ENCODE measurements at regions not wholly inside any gene's neighbourhood (a gene's known extent, or its start where the extent isn't known, plus 50 kb on each side); places are given as distances from the start of the nearest gene placed in this dataset.
A peak's percentile ranks its signal among the peaks of the same experiment; 100 is the strongest.

GRCh38 chr6:8738951-8739350 is 303.6 kb upstream of the SLC35B3 start:
- no peak for DNase-seq
- H3K36me3 Mint-ChIP-seq: no peaks in the 10 kb centered on the region
- no peaks in the 10 kb centered on the region for H3K27me3 ChIP-seq (ENCODE audit: control insufficient read depth, insufficient read depth, low read length)

GRCh38 chr6:8736156-8736895 is 301.0 kb upstream of the SLC35B3 start:
- H3K27ac ChIP-seq (ENCODE audit: low read length): no peak overlapping the region
- peaks cover 5% of the 10 kb centered on the region for H3K4me1 ChIP-seq (ENCODE audit: control insufficient read depth, insufficient read depth, low read length)
- no peak overlapping the region for H3K27ac Mint-ChIP-seq

More at GRCh38 chr6:8738951-8739350, 303.6 kb upstream of the SLC35B3 start:
- Mint-ChIP-seq H3K27ac (no peak overlapping the region), H3K9me3 (peaks cover 4 to 6% of the 10 kb centered on the region in 2 donors), H3K4me1 (peaks cover 11% of the 10 kb centered on the region in 2 donors), H3K27me3 (ENCODE audit: low read depth in 2 of 2) (no peaks in the 10 kb centered on the region), H3K4me3 (no peak overlapping the region)
- Histone ChIP-seq H3K4me3 (ENCODE audit: low read length) (no peak overlapping the region), H3K4me1 (ENCODE audit: control insufficient read depth, insufficient read depth, low read length) (no peaks in the 10 kb centered on the region), H3K36me3 (ENCODE audit: control insufficient read depth, insufficient read depth, low read length) (no peaks in the 10 kb centered on the region), H3K27ac (ENCODE audit: low read length) (no peak overlapping the region), H3K9me3 (ENCODE audit: control insufficient read depth, insufficient read depth, low read length) (no peaks in the 10 kb centered on the region)
- ATAC-seq: no peak
- intact Hi-C loops (cut with micrococcal nuclease): no loop called here
- TF ChIP-seq, protein P1, sequence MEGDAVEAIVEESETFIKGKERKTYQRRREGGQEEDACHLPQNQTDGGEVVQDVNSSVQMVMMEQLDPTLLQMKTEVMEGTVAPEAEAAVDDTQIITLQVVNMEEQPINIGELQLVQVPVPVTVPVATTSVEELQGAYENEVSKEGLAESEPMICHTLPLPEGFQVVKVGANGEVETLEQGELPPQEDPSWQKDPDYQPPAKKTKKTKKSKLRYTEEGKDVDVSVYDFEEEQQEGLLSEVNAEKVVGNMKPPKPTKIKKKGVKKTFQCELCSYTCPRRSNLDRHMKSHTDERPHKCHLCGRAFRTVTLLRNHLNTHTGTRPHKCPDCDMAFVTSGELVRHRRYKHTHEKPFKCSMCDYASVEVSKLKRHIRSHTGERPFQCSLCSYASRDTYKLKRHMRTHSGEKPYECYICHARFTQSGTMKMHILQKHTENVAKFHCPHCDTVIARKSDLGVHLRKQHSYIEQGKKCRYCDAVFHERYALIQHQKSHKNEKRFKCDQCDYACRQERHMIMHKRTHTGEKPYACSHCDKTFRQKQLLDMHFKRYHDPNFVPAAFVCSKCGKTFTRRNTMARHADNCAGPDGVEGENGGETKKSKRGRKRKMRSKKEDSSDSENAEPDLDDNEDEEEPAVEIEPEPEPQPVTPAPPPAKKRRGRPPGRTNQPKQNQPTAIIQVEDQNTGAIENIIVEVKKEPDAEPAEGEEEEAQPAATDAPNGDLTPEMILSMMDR (IDR thresholded peaks at IDR 0.05): no peak
- no CpG with 5 or more reads among the region's 2 CpGs for WGBS (ENCODE audit: insufficient coverage)

DNA sequence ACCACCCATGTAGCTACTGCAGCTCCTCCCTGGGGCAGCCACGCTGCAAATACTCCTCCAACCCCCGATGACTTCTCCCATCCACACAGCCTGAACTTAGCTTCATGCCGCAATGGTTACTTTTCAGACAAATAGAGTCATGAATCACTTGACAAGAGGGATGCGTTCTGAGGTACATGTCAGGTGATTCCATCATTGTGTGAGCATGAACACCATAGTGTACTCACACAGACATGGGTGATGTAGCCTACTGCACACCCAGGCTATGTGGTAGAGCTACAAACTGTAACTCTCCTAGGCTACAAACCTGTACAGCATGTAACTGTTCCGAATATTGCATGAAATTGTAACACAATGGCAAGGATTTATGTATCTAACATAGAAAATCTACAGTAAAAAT is 298.5 kb upstream of the SLC35B3 start:
- intact Hi-C loops (cut with micrococcal nuclease): no loop called here
- DNase-seq (no peak), ATAC-seq (no peak)
- Mint-ChIP-seq H3K4me1 (peaks cover 11 to 16% of the 10 kb centered on the region in 2 donors), H3K36me3 (no peaks in the 10 kb centered on the region), H3K27me3 (ENCODE audit: low read depth in 2 of 2) (no peaks in the 10 kb centered on the region), H3K4me3 (no peak overlapping the region), H3K27ac (no peak overlapping the region), H3K9me3 (peaks cover 2 to 3% of the 10 kb centered on the region in 2 donors)
- H3K4me1 ChIP-seq (ENCODE audit: control insufficient read depth, insufficient read depth, low read length): peaks cover 5% of the 10 kb centered on the region
- no peaks in the 10 kb centered on the region for H3K27me3 ChIP-seq (ENCODE audit: control insufficient read depth, insufficient read depth, low read length)
- H3K4me3 ChIP-seq (ENCODE audit: low read length): no peak overlapping the region
- no peaks in the 10 kb centered on the region for H3K36me3 ChIP-seq (ENCODE audit: control insufficient read depth, insufficient read depth, low read length)
- TF ChIP-seq, protein P1 (IDR thresholded peaks at IDR 0.05): no peak
- H3K27ac ChIP-seq (ENCODE audit: low read length): no peak overlapping the region
- no peaks in the 10 kb centered on the region for H3K9me3 ChIP-seq (ENCODE audit: control insufficient read depth, insufficient read depth, low read length)
- WGBS (ENCODE audit: insufficient coverage): 91% methylated on average over 4 of the region's 5 CpGs

More at GRCh38 chr6:8736156-8736895, 301.0 kb upstream of the SLC35B3 start:
- Mint-ChIP-seq H3K36me3 (no peaks in the 10 kb centered on the region), H3K4me3 (no peak overlapping the region), H3K27me3 (ENCODE audit: low read depth in 2 of 2) (no peaks in the 10 kb centered on the region), H3K4me1 (peaks cover 11 to 16% of the 10 kb centered on the region in 2 donors), H3K9me3 (peaks cover 3 to 4% of the 10 kb centered on the region in 2 donors)
- intact Hi-C loops (cut with micrococcal nuclease): no loop called here
- H3K4me3 ChIP-seq (ENCODE audit: low read length): no peak overlapping the region
- DNase-seq: no peak
- TF ChIP-seq, protein P1 (IDR thresholded peaks at IDR 0.05): no peak
- 73% methylated on average over 6 of the region's 7 CpGs for WGBS (ENCODE audit: insufficient coverage)
- no peaks in the 10 kb centered on the region for H3K9me3 ChIP-seq (ENCODE audit: control insufficient read depth, insufficient read depth, low read length)
- no peak for ATAC-seq
- H3K36me3 ChIP-seq (ENCODE audit: control insufficient read depth, insufficient read depth, low read length): no peaks in the 10 kb centered on the region
- H3K27me3 ChIP-seq (ENCODE audit: control insufficient read depth, insufficient read depth, low read length): no peaks in the 10 kb centered on the region

DNA sequence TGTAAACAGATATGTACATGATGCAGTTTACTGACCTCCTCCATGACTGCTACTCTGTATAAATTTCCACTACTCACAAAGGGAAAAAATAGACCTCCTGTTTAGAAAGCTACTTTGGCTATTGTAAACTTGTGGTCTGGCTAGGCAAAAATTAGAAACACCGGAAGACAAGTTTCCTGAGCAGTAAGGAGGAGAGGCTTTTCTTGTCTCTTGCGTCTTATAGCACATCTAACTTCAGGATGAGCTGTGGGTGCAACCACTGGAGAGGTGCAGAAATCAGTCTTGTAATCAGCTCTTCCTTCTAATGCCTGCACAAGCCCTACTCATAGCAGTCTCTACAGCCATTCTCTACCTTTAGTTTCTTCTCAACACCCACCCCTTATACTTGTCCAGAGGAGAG is 296.5 kb upstream of the SLC35B3 start:
- Histone ChIP-seq H3K27ac (ENCODE audit: low read length) (no peak overlapping the region), H3K36me3 (ENCODE audit: control insufficient read depth, insufficient read depth, low read length) (no peaks in the 10 kb centered on the region), H3K9me3 (ENCODE audit: control insufficient read depth, insufficient read depth, low read length) (no peaks in the 10 kb centered on the region), H3K27me3 (ENCODE audit: control insufficient read depth, insufficient read depth, low read length) (no peaks in the 10 kb centered on the region), H3K4me1 (ENCODE audit: control insufficient read depth, insufficient read depth, low read length) (peaks cover 5% of the 10 kb centered on the region), H3K4me3 (ENCODE audit: low read length) (no peak overlapping the region)
- TF ChIP-seq, protein P1 (IDR thresholded peaks at IDR 0.05): no peak
- H3K27me3 Mint-ChIP-seq (ENCODE audit: low read depth in 2 of 2): no peaks in the 10 kb centered on the region
- WGBS (ENCODE audit: insufficient coverage): 6% methylated on average over 2 of the region's 2 CpGs
- H3K4me3 Mint-ChIP-seq: peak overlapping the region; percentile 17
- no peaks in the 10 kb centered on the region for H3K36me3 Mint-ChIP-seq
- H3K27ac Mint-ChIP-seq: peak overlapping the region in 1 of 2 donors; percentile 66
- DNase-seq: no peak
- ATAC-seq: peak in 1 of 3 donors; percentile 62
- H3K9me3 Mint-ChIP-seq: peaks cover 2 to 3% of the 10 kb centered on the region in 2 donors
- peaks cover 11 to 16% of the 10 kb centered on the region in 2 donors for H3K4me1 Mint-ChIP-seq
- intact Hi-C loops (cut with micrococcal nuclease): no loop called here

Data from natural killer cell (primary cell).